HepG2 (cell line): ENCODE measurements at regions not wholly inside any gene's neighbourhood (a gene's known extent, or its start where the extent isn't known, plus 50 kb on each side); places are given as distances from the start of the nearest gene placed in this dataset.

Experiments
- ATAC-seq: fragments of 200-7000 bp; cut with Tn5 transposase; 3 replicates; pipeline ENCODE4 v1.9.1; 2020; ENCODE audit warnings: mild to moderate bottlenecking, moderate library complexity
- BruUV-seq: library from RNA; stranded (reverse); fragments of 400-500 nt; replicated peaks from 2 replicates; lab custom pipeline; 2021; lab: Mats Ljungman, UMichigan
- CTCF ChIA-PET: fragments of 300-600 bp; formaldehyde crosslinking; extraction: SDS; loops from one replicate; lab custom pipeline; 2021; ENCODE audit warnings: low total read pairs, inconsistent platforms, low intra/inter-chr PET ratio; lab: Yijun Ruan, JAX
- POLR2A ChIA-PET: fragments of 350-600 bp; sonication (Branson Sonifier 250); formaldehyde crosslinking; loops from one replicate; lab custom pipeline; 2020; ENCODE audit warnings: antibody characterized with exemption, inconsistent platforms; lab: Yijun Ruan, JAX
- DNase-seq: peaks from one replicate; pipeline ENCODE4 v3.0.0-alpha.2; 2015; ENCODE audit warnings: low spot score
- FAIRE-seq: peaks from 3 replicates; lab custom pipeline; 2011; peaks lifted over from hg19 to GRCh38; lab: Jason Lieb, UNC
- H2AFZ ChIP-seq: one replicate; pipeline ENCODE4 v1.6.1; 2011; ENCODE audit warnings: low read length, inconsistent platforms
- H3K27ac ChIP-seq: fragments of 300-600 bp; 3 replicates; pipeline ENCODE4 v1.8.0; 2011; ENCODE audit warnings: mixed run types, mild to moderate bottlenecking, mixed read lengths, low read length, inconsistent platforms; ENCODE audit not compliant: insufficient read depth; ENCODE audit errors: extremely low read length
- H3K27me3 ChIP-seq, 2 experiments: fragments of 200-600 bp in 1 of 2; 2 replicates in 1 of 2; 3 replicates in 1 of 2; pipeline versions ENCODE4 v1.6.0 to v1.8.0; 2011; ENCODE audit warnings: low read length in 2 of 2, mild to moderate bottlenecking in 2 of 2, moderate library complexity in 2 of 2, inconsistent platforms in 1 of 2; ENCODE audit not compliant: insufficient read depth in 2 of 2, control insufficient read depth in 1 of 2
- H3K36me3 ChIP-seq, 2 experiments: fragments of 200-600 bp in 1 of 2; replicated peaks in 1 of 2; 2 replicates in 1 of 2; 3 replicates in 1 of 2; pipeline versions ENCODE4 v1.5.1 to v1.8.0; 2011; ENCODE audit warnings: low read length in 2 of 2, inconsistent platforms in 1 of 2; ENCODE audit not compliant: insufficient read depth in 2 of 2, control insufficient read depth in 1 of 2
- H3K4me1 ChIP-seq: 2 replicates; pipeline ENCODE4 v1.5.1; 2012; ENCODE audit warnings: low read length, inconsistent platforms; ENCODE audit not compliant: insufficient read depth
- H3K4me2 ChIP-seq: 2 replicates; pipeline ENCODE4 v1.6.0; 2011; ENCODE audit warnings: low read depth, low read length, inconsistent platforms
- H3K4me3 ChIP-seq, 3 experiments: fragments of 200-600 bp in 1 of 3; sonication (generic), shearing (Covaris generic) in 1 of 3; replicated peaks in 1 of 3; 2 replicates each; pipeline ENCODE4 v1.5.1; 2011 to 2016; ENCODE audit warnings: low read length in 3 of 3, inconsistent platforms in 2 of 3, low read depth in 2 of 3, mild to moderate bottlenecking in 2 of 3, control low read depth in 1 of 3, mixed read lengths in 1 of 3; ENCODE audit not compliant: insufficient read depth in 1 of 3
- H3K79me2 ChIP-seq: one replicate; pipeline ENCODE4 v1.6.1; 2011; ENCODE audit warnings: low read length, inconsistent platforms; ENCODE audit not compliant: insufficient read depth
- H3K9ac ChIP-seq: 2 replicates; pipeline ENCODE4 v1.6.0; 2011; ENCODE audit warnings: mild to moderate bottlenecking, low read depth, low read length, inconsistent platforms; ENCODE audit not compliant: insufficient read depth
- H3K9me3 ChIP-seq: 2 replicates; pipeline ENCODE4 v1.5.1; 2012; ENCODE audit warnings: mild to moderate bottlenecking, low read length
- H4K20me1 ChIP-seq: 2 replicates; pipeline ENCODE4 v1.6.0; 2011; ENCODE audit warnings: inconsistent platforms, mild to moderate bottlenecking, low read length, moderate library complexity; ENCODE audit not compliant: insufficient read depth
- ATF1 ChIP-seq: IDR thresholded peaks from 2 replicates; pipeline ENCODE4 v1.6.1; 2016; ENCODE audit warnings: mild to moderate bottlenecking, control low read depth
- CBX1 ChIP-seq: IDR thresholded peaks from one replicate; pipeline ENCODE4 v1.6.1; 2016; ENCODE audit warnings: antibody characterized with exemption, low read depth
- CBX5 ChIP-seq: sonication (generic); formaldehyde crosslinking; IDR thresholded peaks from 2 replicates; pipeline ENCODE4 v1.4.0; 2020; ENCODE audit warnings: missing genetic modification reagents, borderline replicate concordance
- CREB1 ChIP-seq, 2 experiments: fragments of 450-650 bp in 1 of 2; IDR thresholded peaks; 2 replicates each; pipeline ENCODE4 v1.6.1; 2016 to 2017; ENCODE audit warnings: control low read depth in 1 of 2, mild to moderate bottlenecking in 1 of 2, missing compliant biosample characterization in 1 of 2, missing genetic modification characterization in 1 of 2
- FUBP1 ChIP-seq: sonication (generic); formaldehyde crosslinking; IDR thresholded peaks from 2 replicates; pipeline ENCODE4 v1.5.1; 2020; ENCODE audit warnings: missing genetic modification reagents, mild to moderate bottlenecking, borderline replicate concordance
- HNF4G ChIP-seq, 2 experiments: sonication (generic) in 1 of 2; formaldehyde crosslinking in 1 of 2; IDR thresholded peaks; 2 replicates each; pipeline versions ENCODE4 v1.4.0 to v1.6.1; 2011 to 2020; ENCODE audit warnings: borderline replicate concordance in 2 of 2, low read depth in 2 of 2, mild to moderate bottlenecking in 2 of 2, low read length in 1 of 2, missing genetic modification reagents in 1 of 2, moderate library complexity in 1 of 2
- MTA1 ChIP-seq: sonication (generic); formaldehyde crosslinking; IDR thresholded peaks from 2 replicates; pipeline ENCODE4 v1.4.0; 2020; ENCODE audit warnings: missing genetic modification reagents, mild to moderate bottlenecking, borderline replicate concordance
- NR2F2 ChIP-seq: IDR thresholded peaks from 2 replicates; pipeline ENCODE4 v1.6.1; 2012; ENCODE audit warnings: low read depth, inconsistent platforms, borderline replicate concordance
- PHF5A ChIP-seq: IDR thresholded peaks from one replicate; pipeline ENCODE4 v1.6.1; 2018; ENCODE audit warnings: low read depth, missing genetic modification reagents; ENCODE audit not compliant: unreplicated experiment
- REXO4 ChIP-seq: sonication (generic); formaldehyde crosslinking; IDR thresholded peaks from 2 replicates; pipeline ENCODE4 v1.8.0; 2022; ENCODE audit warnings: missing genetic modification reagents, mild to moderate bottlenecking, borderline replicate concordance
- SMAD1 ChIP-seq: sonication (generic); formaldehyde crosslinking; IDR thresholded peaks from 2 replicates; pipeline ENCODE4 v1.4.0; 2020; ENCODE audit warnings: missing genetic modification reagents, low read depth, mild to moderate bottlenecking, borderline replicate concordance
- TOE1 ChIP-seq: sonication (generic); formaldehyde crosslinking; IDR thresholded peaks from 2 replicates; pipeline ENCODE4 v1.4.0; 2020; ENCODE audit warnings: mild to moderate bottlenecking, missing genetic modification reagents
- ZKSCAN8 ChIP-seq: IDR thresholded peaks from 2 replicates; pipeline ENCODE4 v1.6.1; 2016; ENCODE audit warnings: borderline replicate concordance, missing genetic modification reagents, missing compliant biosample characterization
- ZNF501 ChIP-seq: sonication (generic); formaldehyde crosslinking; IDR thresholded peaks from 2 replicates; pipeline ENCODE4 v1.5.1; 2020; ENCODE audit warnings: mild to moderate bottlenecking, moderate library complexity, missing genetic modification reagents
- ZNF513 ChIP-seq: sonication (generic); formaldehyde crosslinking; conservative IDR thresholded peaks from 2 replicates; pipeline ENCODE4 v1.5.0; 2020; ENCODE audit warnings: missing genetic modification reagents
- ZNF546 ChIP-seq: sonication (generic); formaldehyde crosslinking; conservative IDR thresholded peaks from 2 replicates; pipeline ENCODE4 v1.8.1; 2023; ENCODE audit warnings: mild to moderate bottlenecking, missing genetic modification reagents
- ZNF766 ChIP-seq: sonication (generic); formaldehyde crosslinking; IDR thresholded peaks from 2 replicates; pipeline ENCODE4 v1.5.0; 2020; ENCODE audit warnings: missing genetic modification reagents, borderline replicate concordance
- WGBS: methylation state at CpG from one replicate; pipeline ENCODE4 v1.1.6; 2017; ENCODE audit warnings: low lambda C conversion rate; 5-methylcytosine and 5-hydroxymethylcytosine counted together
- in situ Hi-C: cut with HindIII; loops from 2 replicates; pipeline ENCODE4 v1.10.0; 2017; ENCODE audit warnings: low pct_unique_long_range_greater_than_20kb; ENCODE audit not compliant: extremely low pct_ligation_motif_present
- intact Hi-C: fragments of 100-400 bp; cut with micrococcal nuclease; formaldehyde crosslinking; loops from one replicate; pipeline ENCODE4 v1.10.0; 2022; ENCODE audit not compliant: unreplicated experiment

- TF ChIP-seq ZNF501 (no peak), TOE1 (CRISPR knock-in tag) (no peak), NR2F2 (no peak), FUBP1 (CRISPR knock-in tag) (no peak), ZKSCAN8 (CRISPR knock-in tag) (no peak), REXO4 (CRISPR knock-in tag) (no peak), HNF4G (IDR thresholded peaks at IDR 0.05; ENCODE audit: borderline replicate concordance, low read depth, low read length) (no peak), HNF4G (CRISPR knock-in tag; IDR thresholded peaks at IDR 0.05; ENCODE audit: borderline replicate concordance, low read depth) (no peak), CREB1 (IDR thresholded peaks at IDR 0.05) (no peak), CREB1 (CRISPR knock-in tag; IDR thresholded peaks at IDR 0.05) (no peak), ZNF546 (no peak), CBX5 (CRISPR knock-in tag) (no peak), CBX1 (no peak), SMAD1 (CRISPR knock-in tag) (no peak), ATF1 (CRISPR knock-in tag) (no peak), ZNF766 (CRISPR knock-in tag) (no peak), MTA1 (CRISPR knock-in tag) (no peak), PHF5A (CRISPR knock-in tag) (no peak), ZNF513 (CRISPR knock-in tag) (no peak)
- POLR2A ChIA-PET: no interaction called here
- Histone ChIP-seq H3K9me3 (no peaks in the 10 kb centered on the region), H3K4me3 (no peak overlapping the region), H3K9ac (no peak overlapping the region), H2AFZ (no peak overlapping the region), H3K79me2 (no peaks in the 10 kb centered on the region), H3K36me3 (no peaks in the 10 kb centered on the region), H3K27me3 (no peaks in the 10 kb centered on the region), H4K20me1 (no peaks in the 10 kb centered on the region), H3K4me1 (no peaks in the 10 kb centered on the region), H3K4me2 (no peak overlapping the region), H3K27ac (no peak overlapping the region)
- WGBS: 5% methylated on average over 5 of the region's 6 CpGs
- intact Hi-C loops: no loop called here
- no TSS peak for BruUV-seq
- ATAC-seq (no peak), FAIRE-seq (no peak), DNase-seq (no peak)
- in situ Hi-C loops: no loop called here
- CTCF ChIA-PET: no interaction called here
Observed at GRCh38 chr9:107118863-107119624, 164.0 kb upstream of the RAD23B start.
